AG04450 (cell line): ENCODE measurements at regions not wholly inside any gene's neighbourhood (a gene's known extent, or its start where the extent isn't known, plus 50 kb on each side); places are given as distances from the start of the nearest gene placed in this dataset.

Experiments
- CTCF ChIA-PET: fragments of 300-600, 350-600 bp; formaldehyde crosslinking; extraction: SDS; loops from one replicate; lab custom pipeline; 2022; ENCODE audit warnings: antibody characterized with exemption, inconsistent platforms; lab: Charles Lee
- POLR2A ChIA-PET: fragments of 350-600 bp; formaldehyde crosslinking; extraction: SDS; loops from one replicate; lab custom pipeline; 2021; ENCODE audit warnings: antibody characterized with exemption, inconsistent platforms; lab: Yijun Ruan, JAX
- DNase-seq: peaks from one replicate; pipeline ENCODE4 v3.0.0-alpha.2; 2011; ENCODE audit warnings: low read depth, low spot score
- H3K27ac ChIP-seq: one replicate; pipeline ENCODE4 v1.5.1; 2012; ENCODE audit warnings: low read depth, low read length, control low read depth
- H3K27me3 ChIP-seq: one replicate; pipeline ENCODE4 v1.6.0; 2012; ENCODE audit warnings: low read length; ENCODE audit not compliant: control insufficient read depth, insufficient read depth
- H3K4me3 ChIP-seq: 2 replicates; pipeline ENCODE4 v1.5.1; 2011; ENCODE audit warnings: mild to moderate bottlenecking, low read depth, low read length, control low read depth
- H3K9me3 ChIP-seq: 2 replicates; pipeline ENCODE4 v1.5.1; 2012; ENCODE audit warnings: low read length; ENCODE audit not compliant: control insufficient read depth, insufficient read depth
- TF ChIP-seq, protein P1 (sequence below): IDR thresholded peaks from 2 replicates; pipeline ENCODE4 v1.5.1; 2011; ENCODE audit warnings: low read depth, low read length, control low read depth, inconsistent platforms

- Histone ChIP-seq H3K27ac (no peak overlapping the region), H3K4me3 (no peak overlapping the region), H3K9me3 (no peaks in the 10 kb centered on the region), H3K27me3 (peaks cover 2% of the 10 kb centered on the region)
- ChIA-PET CTCF (no interaction called here), POLR2A (no interaction called here)
- DNase-seq = no peak
- TF ChIP-seq, protein P1, sequence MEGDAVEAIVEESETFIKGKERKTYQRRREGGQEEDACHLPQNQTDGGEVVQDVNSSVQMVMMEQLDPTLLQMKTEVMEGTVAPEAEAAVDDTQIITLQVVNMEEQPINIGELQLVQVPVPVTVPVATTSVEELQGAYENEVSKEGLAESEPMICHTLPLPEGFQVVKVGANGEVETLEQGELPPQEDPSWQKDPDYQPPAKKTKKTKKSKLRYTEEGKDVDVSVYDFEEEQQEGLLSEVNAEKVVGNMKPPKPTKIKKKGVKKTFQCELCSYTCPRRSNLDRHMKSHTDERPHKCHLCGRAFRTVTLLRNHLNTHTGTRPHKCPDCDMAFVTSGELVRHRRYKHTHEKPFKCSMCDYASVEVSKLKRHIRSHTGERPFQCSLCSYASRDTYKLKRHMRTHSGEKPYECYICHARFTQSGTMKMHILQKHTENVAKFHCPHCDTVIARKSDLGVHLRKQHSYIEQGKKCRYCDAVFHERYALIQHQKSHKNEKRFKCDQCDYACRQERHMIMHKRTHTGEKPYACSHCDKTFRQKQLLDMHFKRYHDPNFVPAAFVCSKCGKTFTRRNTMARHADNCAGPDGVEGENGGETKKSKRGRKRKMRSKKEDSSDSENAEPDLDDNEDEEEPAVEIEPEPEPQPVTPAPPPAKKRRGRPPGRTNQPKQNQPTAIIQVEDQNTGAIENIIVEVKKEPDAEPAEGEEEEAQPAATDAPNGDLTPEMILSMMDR = no peak
These were observed 318.5 kb downstream of the JRKL start for GRCh38 chr11:96708219-96708878.

DNA sequence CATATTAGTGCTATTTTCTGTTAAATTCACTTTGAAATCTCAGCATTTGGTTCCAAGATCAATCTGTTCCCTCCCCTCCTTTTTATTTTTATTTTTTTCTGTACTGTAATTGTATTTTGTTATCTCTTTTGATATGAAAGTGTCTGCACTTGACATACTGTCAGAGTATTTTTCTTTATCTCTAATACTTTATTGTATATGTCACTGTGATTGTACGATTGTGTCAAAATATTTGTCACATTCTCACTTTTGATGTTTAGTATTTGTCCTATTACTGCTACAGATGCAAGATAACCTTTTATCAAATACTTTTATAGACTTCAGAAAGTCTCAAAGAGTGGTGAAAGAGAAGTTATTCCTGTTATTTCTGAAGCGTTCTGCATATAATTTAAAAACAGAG, 323.5 kb downstream of the JRKL start:
- CTCF ChIA-PET = no interaction called here
- TF ChIP-seq, protein P1 = no peak
- DNase-seq = no peak
- no peak overlapping the region for H3K4me3 ChIP-seq
- H3K27ac ChIP-seq = no peak overlapping the region
- POLR2A ChIA-PET = no interaction called here
- no peaks in the 10 kb centered on the region for H3K9me3 ChIP-seq
- H3K27me3 ChIP-seq = peaks cover 2% of the 10 kb centered on the region

- POLR2A ChIA-PET = no interaction called here
- Histone ChIP-seq H3K9me3 (no peaks in the 10 kb centered on the region), H3K4me3 (no peak overlapping the region), H3K27me3 (peaks cover 2% of the 10 kb centered on the region), H3K27ac (no peak overlapping the region)
- TF ChIP-seq, protein P1 = no peak
- DNase-seq = no peak
- CTCF ChIA-PET = no interaction called here
These were observed 324.9 kb downstream of the JRKL start for GRCh38 chr11:96714689-96715088.

GRCh38 chr11:96715208-96715607, 325.4 kb downstream of the JRKL start:
- TF ChIP-seq, protein P1 = no peak
- no peak overlapping the region for H3K4me3 ChIP-seq
- H3K27me3 ChIP-seq = peaks cover 2% of the 10 kb centered on the region
- H3K27ac ChIP-seq = no peak overlapping the region
- no peaks in the 10 kb centered on the region for H3K9me3 ChIP-seq
- ChIA-PET CTCF (no interaction called here), POLR2A (no interaction called here)
- no peak for DNase-seq

DNA sequence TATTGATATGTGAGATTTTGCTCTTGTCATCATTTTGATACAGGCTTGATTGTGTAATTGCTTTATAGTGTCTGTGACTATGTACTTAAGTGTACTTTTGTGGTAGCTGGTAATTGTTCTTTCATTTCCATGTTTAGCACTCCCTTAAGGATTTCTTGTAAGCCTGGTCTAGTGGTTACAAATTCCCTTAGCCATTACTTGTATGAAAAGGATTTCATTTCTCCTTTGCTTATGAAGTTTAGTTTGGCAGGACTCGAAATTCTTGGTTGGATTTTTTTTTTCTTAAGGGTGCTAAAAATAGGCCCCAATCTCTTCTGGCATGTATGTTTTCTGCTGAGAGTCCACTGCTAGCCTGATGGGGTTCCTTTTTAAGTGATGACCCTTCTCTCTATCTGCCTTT, 346.8 kb downstream of the JRKL start:
- TF ChIP-seq, protein P1 = no peak
- DNase-seq = no peak
- Histone ChIP-seq H3K9me3 (no peaks in the 10 kb centered on the region), H3K27ac (no peak overlapping the region), H3K27me3 (no peaks in the 10 kb centered on the region), H3K4me3 (no peak overlapping the region)
- CTCF ChIA-PET = no interaction called here
- POLR2A ChIA-PET = no interaction called here
